Spleen (tissue), 7 donors: ENCODE measurements at regions not wholly inside any gene's neighbourhood (a gene's known extent, or its start where the extent isn't known, plus 50 kb on each side); places are given as distances from the start of the nearest gene placed in this dataset.
A peak's percentile ranks its signal among the peaks of the same experiment; 100 is the strongest.

Experiments used
- POLR2A ChIP-seq, 3 donors: fragments of 450-650 bp; IDR thresholded peaks; one replicate each; pipeline ENCODE4 v1.5.1; 2017; ENCODE audit warnings: antibody characterized with exemption in 3 of 3, mild to moderate bottlenecking in 1 of 3
- POLR2AphosphoS5 ChIP-seq, 3 donors: sonication (generic); formaldehyde crosslinking; IDR thresholded peaks; one replicate each; pipeline ENCODE4 v1.5.1; 2017; ENCODE audit warnings: antibody characterized with exemption in 3 of 3
- TF ChIP-seq, protein P1 (sequence below), 11 experiments: fragments of 200-600 bp in 7 of 11; fragments of 450-650 bp in 4 of 11; sonication (generic) in 4 of 11; IDR thresholded peaks in 8 of 11; conservative IDR thresholded peaks in 3 of 11; 1 replicate in 7 of 11; 2 replicates in 4 of 11; pipeline versions ENCODE4 v1.4.0 to v1.8.0; 2016 to 2021; ENCODE audit warnings: antibody characterized with exemption in 11 of 11, inconsistent platforms in 4 of 11, mild to moderate bottlenecking in 1 of 11
- donor health status: DM: no; HTN: no; CAD: no; lungs with moderate emphysema.
- donor health status: DM: no; HTN: no; CAD: no.
- donor health status: DM: no; HTN: no; CAD: no.

GRCh38 chr7:101688183-101688831 is 59.2 kb upstream of the MYL10 start:
- TF ChIP-seq, protein P1, sequence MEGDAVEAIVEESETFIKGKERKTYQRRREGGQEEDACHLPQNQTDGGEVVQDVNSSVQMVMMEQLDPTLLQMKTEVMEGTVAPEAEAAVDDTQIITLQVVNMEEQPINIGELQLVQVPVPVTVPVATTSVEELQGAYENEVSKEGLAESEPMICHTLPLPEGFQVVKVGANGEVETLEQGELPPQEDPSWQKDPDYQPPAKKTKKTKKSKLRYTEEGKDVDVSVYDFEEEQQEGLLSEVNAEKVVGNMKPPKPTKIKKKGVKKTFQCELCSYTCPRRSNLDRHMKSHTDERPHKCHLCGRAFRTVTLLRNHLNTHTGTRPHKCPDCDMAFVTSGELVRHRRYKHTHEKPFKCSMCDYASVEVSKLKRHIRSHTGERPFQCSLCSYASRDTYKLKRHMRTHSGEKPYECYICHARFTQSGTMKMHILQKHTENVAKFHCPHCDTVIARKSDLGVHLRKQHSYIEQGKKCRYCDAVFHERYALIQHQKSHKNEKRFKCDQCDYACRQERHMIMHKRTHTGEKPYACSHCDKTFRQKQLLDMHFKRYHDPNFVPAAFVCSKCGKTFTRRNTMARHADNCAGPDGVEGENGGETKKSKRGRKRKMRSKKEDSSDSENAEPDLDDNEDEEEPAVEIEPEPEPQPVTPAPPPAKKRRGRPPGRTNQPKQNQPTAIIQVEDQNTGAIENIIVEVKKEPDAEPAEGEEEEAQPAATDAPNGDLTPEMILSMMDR (IDR thresholded peaks at IDR 0.05 in 8 of 11, conservative IDR thresholded peaks at IDR 0.05 in 3 of 11), result peak; percentile 92 to 98 (median 96)
- TF ChIP-seq POLR2AphosphoS5 (IDR thresholded peaks at IDR 0.05) (peak; percentile 41 to 82 (median 62)), POLR2A (IDR thresholded peaks at IDR 0.05) (no peak)
